ENCODE measurements at regions not wholly inside any gene's neighbourhood (a gene's known extent, or its start where the extent isn't known, plus 50 kb on each side); places are given as distances from the start of the nearest gene placed in this dataset.

DNA sequence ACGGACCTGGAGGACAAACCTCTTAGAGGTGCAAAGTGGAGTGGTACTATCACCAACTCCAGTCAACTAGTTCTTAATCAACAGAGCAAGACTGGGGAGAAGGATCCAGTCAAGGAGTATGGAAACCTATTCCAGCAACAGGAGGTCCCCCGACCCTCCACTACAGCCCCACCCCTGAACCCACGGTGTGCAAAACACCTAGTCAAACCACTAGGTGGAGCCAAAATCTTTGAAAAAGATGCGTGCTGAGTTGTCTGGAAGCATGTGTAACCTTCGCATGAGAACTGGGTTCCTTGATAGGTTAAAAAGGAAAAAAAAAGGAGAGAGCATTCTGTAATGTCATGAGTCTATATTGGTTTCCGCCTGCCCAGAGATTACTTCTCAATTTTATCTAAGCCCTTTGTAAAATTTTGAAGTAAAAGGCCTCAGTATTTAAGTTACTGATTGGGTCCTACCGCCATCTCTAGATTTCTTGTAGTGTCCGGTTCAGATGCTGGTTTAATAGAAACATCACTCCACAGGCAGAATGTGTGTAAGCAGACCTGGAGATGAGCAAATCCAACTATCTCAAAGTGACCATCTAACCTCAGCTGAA is 81.9 kb upstream of the HAO2 start:
- H3K27ac ChIP-seq (ENCODE audit: low read depth in 2 of 2, low read length in 1 of 2) = no peak overlapping the region
- 39% methylated on average over 8 of the region's 8 CpGs for WGBS (ENCODE audit: low lambda C conversion rate)
- peak overlapping the region; percentile 4; the same call in 1 of the 2 replicates for H2AFZ ChIP-seq (ENCODE audit: low read depth)
- no peaks in the 10 kb centered on the region for H3F3A ChIP-seq (replicated peaks; ENCODE audit: insufficient read depth)
- no peaks in the 10 kb centered on the region for H3K79me2 ChIP-seq (ENCODE audit: insufficient read depth)
- H3K4me2 ChIP-seq = no peak overlapping the region
- H3K36me3 ChIP-seq (replicated peaks in 1 of 2; ENCODE audit: control insufficient read depth in 1 of 2, insufficient read depth in 2 of 2, low read length in 1 of 2) = no peaks in the 10 kb centered on the region
- H3K4me1 ChIP-seq (ENCODE audit: control insufficient read depth in 1 of 2, insufficient read depth in 2 of 2, low read depth in 1 of 2, low read length in 1 of 2) = peaks cover 0 to 3% of the 10 kb centered on the region in 2 experiments; a peak in 1 of 4 replicates
- peak; percentile 53 for DNase-seq
- no peaks in the 10 kb centered on the region; the same call in 1 of the 2 replicates for H3K27me3 ChIP-seq (ENCODE audit: insufficient read depth)
- no peak overlapping the region for H3K9ac ChIP-seq
- POLR2A ChIA-PET = no interaction called here
- no peaks in the 10 kb centered on the region for H4K20me1 ChIP-seq (ENCODE audit: insufficient read depth)
- no peak overlapping the region for H3K4me3 ChIP-seq (ENCODE audit: low read depth in 2 of 2, low read length in 1 of 2)
- no peaks in the 10 kb centered on the region for H3K9me2 ChIP-seq
- TF ChIP-seq SMC3 (IDR thresholded peaks at IDR 0.05; ENCODE audit: low read depth, low read length) (peak; percentile 63), ELF1 (IDR thresholded peaks at IDR 0.05) (no peak), RAD21 (IDR thresholded peaks at IDR 0.05; ENCODE audit: low read length) (peak; percentile 63), CHD2 (IDR thresholded peaks at IDR 0.05; ENCODE audit: low read length, partially characterized antibody) (no peak), MEF2A (IDR thresholded peaks at IDR 0.05; ENCODE audit: borderline replicate concordance, low read depth) (no peak)
- TF ChIP-seq, protein P1, sequence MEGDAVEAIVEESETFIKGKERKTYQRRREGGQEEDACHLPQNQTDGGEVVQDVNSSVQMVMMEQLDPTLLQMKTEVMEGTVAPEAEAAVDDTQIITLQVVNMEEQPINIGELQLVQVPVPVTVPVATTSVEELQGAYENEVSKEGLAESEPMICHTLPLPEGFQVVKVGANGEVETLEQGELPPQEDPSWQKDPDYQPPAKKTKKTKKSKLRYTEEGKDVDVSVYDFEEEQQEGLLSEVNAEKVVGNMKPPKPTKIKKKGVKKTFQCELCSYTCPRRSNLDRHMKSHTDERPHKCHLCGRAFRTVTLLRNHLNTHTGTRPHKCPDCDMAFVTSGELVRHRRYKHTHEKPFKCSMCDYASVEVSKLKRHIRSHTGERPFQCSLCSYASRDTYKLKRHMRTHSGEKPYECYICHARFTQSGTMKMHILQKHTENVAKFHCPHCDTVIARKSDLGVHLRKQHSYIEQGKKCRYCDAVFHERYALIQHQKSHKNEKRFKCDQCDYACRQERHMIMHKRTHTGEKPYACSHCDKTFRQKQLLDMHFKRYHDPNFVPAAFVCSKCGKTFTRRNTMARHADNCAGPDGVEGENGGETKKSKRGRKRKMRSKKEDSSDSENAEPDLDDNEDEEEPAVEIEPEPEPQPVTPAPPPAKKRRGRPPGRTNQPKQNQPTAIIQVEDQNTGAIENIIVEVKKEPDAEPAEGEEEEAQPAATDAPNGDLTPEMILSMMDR (IDR thresholded peaks at IDR 0.05) = peak; percentile 63
- H3K9me3 ChIP-seq = no peaks in the 10 kb centered on the region
- CTCF ChIA-PET = interaction anchor here (1.0 kb wide), 2 partner anchors 8 to 11 kb away, joined by 3 read pairs; no protein-coding TSS in a partner anchor

DNA sequence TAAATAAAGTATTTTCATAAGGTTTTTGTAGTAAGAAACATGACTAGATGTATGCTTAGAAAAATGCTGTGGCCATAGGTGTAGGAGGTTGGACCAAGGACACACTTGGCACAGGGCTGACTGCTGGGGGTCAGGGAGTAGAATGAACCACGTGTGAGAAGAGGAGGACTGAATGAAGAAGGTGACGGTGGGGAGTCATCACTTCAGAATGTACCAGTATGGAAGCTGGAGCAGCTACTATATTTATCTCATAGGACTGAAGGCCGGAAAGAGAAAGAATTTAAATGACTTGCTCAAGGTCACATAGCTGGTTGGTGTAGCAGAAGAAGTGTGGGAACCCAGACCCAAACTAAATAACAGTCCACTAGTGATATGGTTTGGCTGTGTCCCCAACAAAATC is 79.8 kb upstream of the HAO2 start:
- Histone ChIP-seq H3K9me3 (no peaks in the 10 kb centered on the region), H3K27ac (ENCODE audit: low read depth in 2 of 2, low read length in 1 of 2) (no peak overlapping the region), H3K4me3 (ENCODE audit: low read depth in 2 of 2, low read length in 1 of 2) (0 out of 4 replicates have a peak overlapping the region, but pooled peaks of 1 of the 2 experiments have one; percentile 7), H3F3A (replicated peaks; ENCODE audit: insufficient read depth) (no peaks in the 10 kb centered on the region), H4K20me1 (ENCODE audit: insufficient read depth) (no peaks in the 10 kb centered on the region), H3K4me1 (ENCODE audit: control insufficient read depth in 1 of 2, insufficient read depth in 2 of 2, low read depth in 1 of 2, low read length in 1 of 2) (peaks cover 0 to 3% of the 10 kb centered on the region in 2 experiments; a peak in 1 of 4 replicates), H3K4me2 (no peak overlapping the region), H3K9ac (no peak overlapping the region), H3K27me3 (ENCODE audit: insufficient read depth) (no peaks in the 10 kb centered on the region; the same call in 1 of the 2 replicates), H2AFZ (ENCODE audit: low read depth) (no peak overlapping the region), H3K79me2 (ENCODE audit: insufficient read depth) (no peaks in the 10 kb centered on the region), H3K9me2 (no peaks in the 10 kb centered on the region), H3K36me3 (replicated peaks in 1 of 2; ENCODE audit: control insufficient read depth in 1 of 2, insufficient read depth in 2 of 2, low read length in 1 of 2) (no peaks in the 10 kb centered on the region)
- POLR2A ChIA-PET = no interaction called here
- CTCF ChIA-PET = interaction anchor here (1.2 to 2.1 kb wide), 4 partner anchors 10 to 15 kb away, joined by 3 to 9 read pairs (median 4); no protein-coding TSS in a partner anchor
- 26% methylated on average over 3 of the region's 3 CpGs for WGBS (ENCODE audit: low lambda C conversion rate)
- DNase-seq = no peak
- TF ChIP-seq CHD2 (IDR thresholded peaks at IDR 0.05; ENCODE audit: low read length, partially characterized antibody) (no peak), EZH2phosphoT487 (IDR thresholded peaks at IDR 0.05; ENCODE audit: borderline replicate concordance, low read depth) (no peak), YY1 (IDR thresholded peaks at IDR 0.05; ENCODE audit: low read depth) (no peak), SIN3A (IDR thresholded peaks at IDR 0.05; ENCODE audit: borderline replicate concordance, low read depth, low read length) (no peak), NFIC (IDR thresholded peaks at IDR 0.05; ENCODE audit: borderline replicate concordance) (no peak), GATA2 (CRISPR knock-in tag; IDR thresholded peaks at IDR 0.05) (no peak)
- TF ChIP-seq, protein P1 (IDR thresholded peaks at IDR 0.05) = no peak
- TF ChIP-seq, protein P2, sequence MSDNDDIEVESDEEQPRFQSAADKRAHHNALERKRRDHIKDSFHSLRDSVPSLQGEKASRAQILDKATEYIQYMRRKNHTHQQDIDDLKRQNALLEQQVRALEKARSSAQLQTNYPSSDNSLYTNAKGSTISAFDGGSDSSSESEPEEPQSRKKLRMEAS (IDR thresholded peaks at IDR 0.05; ENCODE audit: low read depth) = no peak
